K562 (cell line): ENCODE measurements at regions not wholly inside any gene's neighbourhood (a gene's known extent, or its start where the extent isn't known, plus 50 kb on each side); places are given as distances from the start of the nearest gene placed in this dataset.

Experiments
- ATAC-seq: fragments of 200-7000 bp; cut with Tn5 transposase; 3 replicates; pipeline ENCODE4 v1.9.1; 2020; ENCODE audit warnings: moderate library complexity
- BruUV-seq: library from RNA; stranded (reverse); fragments of 400-500 nt; replicated peaks from 2 replicates; lab custom pipeline; 2021; lab: Mats Ljungman, UMichigan
- CTCF ChIA-PET: fragments of 300-600 bp; formaldehyde crosslinking; extraction: SDS; loops from one replicate; lab custom pipeline; 2021; ENCODE audit warnings: low intra/inter-chr PET ratio; lab: Yijun Ruan, JAX
- POLR2A ChIA-PET: fragments of 300-600, 350-650 bp; sonication (Branson Sonifier 250); formaldehyde crosslinking; extraction: SDS; loops from one replicate; lab custom pipeline; 2021; ENCODE audit warnings: antibody characterized with exemption, inconsistent platforms; lab: Yijun Ruan, JAX
- DNase-seq, 4 experiments: peaks; one replicate each; pipeline versions ENCODE4 v3.0.0 to v3.0.0-alpha.2; 2011 to 2018; ENCODE audit warnings: low spot score in 3 of 4, mixed read lengths in 3 of 4; ENCODE audit errors: extremely low read depth in 1 of 4
- FAIRE-seq: peaks from 2 replicates; lab custom pipeline; 2011; peaks lifted over from hg19 to GRCh38; lab: Jason Lieb, UNC
- H2AFZ ChIP-seq: 2 replicates; pipeline ENCODE4 v1.6.0; 2011; ENCODE audit warnings: low read depth, low read length, control low read depth, inconsistent platforms
- H3K27ac ChIP-seq: fragments of 200-600 bp; 3 replicates; pipeline ENCODE4 v1.8.0; 2011; ENCODE audit warnings: low read depth, mild to moderate bottlenecking, control low read depth, inconsistent platforms, low read length, moderate library complexity, mixed read lengths; ENCODE audit errors: extremely low read depth
- H3K27me3 ChIP-seq, 2 experiments: fragments of 300-600 bp in 1 of 2; 2 replicates in 1 of 2; 3 replicates in 1 of 2; pipeline versions ENCODE4 v1.6.0 to v1.8.0; 2011; ENCODE audit warnings: inconsistent platforms in 2 of 2, low read length in 2 of 2, mild to moderate bottlenecking in 1 of 2, mixed read lengths in 1 of 2, moderate library complexity in 1 of 2; ENCODE audit not compliant: control insufficient read depth in 2 of 2, insufficient read depth in 2 of 2
- H3K36me3 ChIP-seq: fragments of 300-600 bp; 3 replicates; pipeline ENCODE4 v1.8.0; 2011; ENCODE audit warnings: mild to moderate bottlenecking, low read length, inconsistent platforms; ENCODE audit not compliant: control insufficient read depth, insufficient read depth
- H3K4me1 ChIP-seq, 2 experiments: fragments of 200-600 bp in 1 of 2; replicated peaks in 1 of 2; 2 replicates in 1 of 2; 3 replicates in 1 of 2; pipeline versions ENCODE4 v1.5.1 to v1.8.0; 2011; ENCODE audit warnings: inconsistent platforms in 2 of 2, low read length in 2 of 2, mild to moderate bottlenecking in 1 of 2, mixed read lengths in 1 of 2, moderate library complexity in 1 of 2; ENCODE audit not compliant: control insufficient read depth in 2 of 2, insufficient read depth in 2 of 2
- H3K4me2 ChIP-seq: 2 replicates; pipeline ENCODE4 v1.6.1; 2011; ENCODE audit warnings: low read length, control low read depth, inconsistent platforms, mixed read lengths; ENCODE audit not compliant: insufficient read depth
- H3K4me3 ChIP-seq: fragments of 200-600 bp; sonication (generic), shearing (Covaris generic); 2 replicates; pipeline ENCODE4 v1.5.1; 2016; ENCODE audit warnings: control low read depth, inconsistent platforms
- H3K79me2 ChIP-seq: fragments of 200-600 bp; 3 replicates; pipeline ENCODE4 v1.8.0; 2011; ENCODE audit warnings: low read length, inconsistent platforms; ENCODE audit not compliant: control insufficient read depth, insufficient read depth
- H3K9ac ChIP-seq, 2 experiments: 2 replicates each; pipeline versions ENCODE4 v1.6.0 to v1.6.1; 2011; ENCODE audit warnings: low read depth in 2 of 2, low read length in 2 of 2, control low read depth in 1 of 2, inconsistent platforms in 1 of 2, mild to moderate bottlenecking in 1 of 2, mixed read lengths in 1 of 2; ENCODE audit not compliant: insufficient read depth in 1 of 2
- H3K9me1 ChIP-seq: one replicate; pipeline ENCODE4 v1.6.0; 2011; ENCODE audit warnings: inconsistent platforms, mild to moderate bottlenecking, low read length, moderate library complexity; ENCODE audit not compliant: control insufficient read depth, insufficient read depth
- H3K9me3 ChIP-seq: replicated peaks from 2 replicates; pipeline ENCODE4 v1.5.1; 2011; ENCODE audit warnings: low read depth, low read length, inconsistent platforms; ENCODE audit not compliant: control insufficient read depth, insufficient read depth
- H4K20me1 ChIP-seq: replicated peaks from 2 replicates; pipeline ENCODE4 v1.6.1; 2011; ENCODE audit warnings: low read length, inconsistent platforms, mixed read lengths; ENCODE audit not compliant: control insufficient read depth, insufficient read depth
- CBFA2T3 ChIP-seq: fragments of 450-650 bp; IDR thresholded peaks from 2 replicates; pipeline ENCODE4 v1.6.1; 2017
- GTF2F1 ChIP-seq: IDR thresholded peaks from 2 replicates; pipeline ENCODE4 v1.6.1; 2011; ENCODE audit warnings: low read depth, low read length, improper control_type of control experiment
- KAT7 ChIP-seq: sonication (generic); formaldehyde crosslinking; IDR thresholded peaks from 2 replicates; pipeline ENCODE4 v1.8.0; 2022; ENCODE audit warnings: missing genetic modification reagents, mild to moderate bottlenecking, borderline replicate concordance
- RFX1 ChIP-seq: fragments of 450-650 bp; IDR thresholded peaks from 2 replicates; pipeline ENCODE4 v1.6.1; 2016; ENCODE audit warnings: mild to moderate bottlenecking, moderate library complexity
- TEAD2 ChIP-seq: fragments of 450-650 bp; IDR thresholded peaks from 2 replicates; pipeline ENCODE4 v1.6.1; 2016; ENCODE audit warnings: missing genetic modification characterization, control low read depth, missing compliant biosample characterization
- ZNF668 ChIP-seq: fragments of 250-450 bp; sonication (Bioruptor Pico); IDR thresholded peaks from 2 replicates; pipeline ENCODE4 v1.8.0; 2022; ENCODE audit warnings: mild to moderate bottlenecking, inconsistent platforms
- whole genome bisulfite sequencing: fragments of 100-300 bp; shearing (Covaris generic); methylation state at CpG from one replicate; pipeline ENCODE4 v1.1.6; 2016; ENCODE audit warnings: low coverage, mixed read lengths; ENCODE audit not compliant: insufficient coverage; ENCODE audit errors: missing lambda C conversion rate; 5-methylcytosine and 5-hydroxymethylcytosine counted together
- in situ Hi-C: fragments of 300-500 bp; cut with MboI; formaldehyde crosslinking; loops from 4 replicates; pipeline ENCODE4 v1.15.0; 2018; ENCODE audit warnings: inconsistent platforms, mixed read lengths
- intact Hi-C: fragments of 100-400 bp; cut with micrococcal nuclease; formaldehyde crosslinking; loops from 2 replicates; pipeline ENCODE4 v1.14.2; 2022
- TF ChIP-seq, protein P1 (sequence below): IDR thresholded peaks from 2 replicates; pipeline ENCODE4 v1.6.1; 2011; ENCODE audit warnings: borderline replicate concordance, low read depth, mild to moderate bottlenecking, moderate library complexity, low read length; ENCODE audit not compliant: insufficient read depth, poor library complexity, severe bottlenecking
- TF ChIP-seq, protein P2 (sequence below): sonication (generic); formaldehyde crosslinking; IDR thresholded peaks from 2 replicates; pipeline ENCODE4 v1.8.0; 2022; ENCODE audit warnings: missing genetic modification reagents, mild to moderate bottlenecking, borderline replicate concordance
- TF ChIP-seq, protein P3 (sequence below): fragments of 450-650 bp; IDR thresholded peaks from 2 replicates; pipeline ENCODE4 v1.6.1; 2018; ENCODE audit warnings: mild to moderate bottlenecking, low read depth; ENCODE audit not compliant: partially characterized antibody
- TF ChIP-seq, protein P4 (sequence below): fragments of 450-650 bp; IDR thresholded peaks from 2 replicates; pipeline ENCODE4 v1.7.0; 2016; ENCODE audit warnings: borderline replicate concordance
- TF ChIP-seq, protein P5 (sequence below): IDR thresholded peaks from 3 replicates; pipeline ENCODE4 v1.6.1; 2011; ENCODE audit warnings: borderline replicate concordance, mild to moderate bottlenecking, moderate library complexity; ENCODE audit not compliant: insufficient read length; ENCODE audit errors: extremely low read depth

DNA sequence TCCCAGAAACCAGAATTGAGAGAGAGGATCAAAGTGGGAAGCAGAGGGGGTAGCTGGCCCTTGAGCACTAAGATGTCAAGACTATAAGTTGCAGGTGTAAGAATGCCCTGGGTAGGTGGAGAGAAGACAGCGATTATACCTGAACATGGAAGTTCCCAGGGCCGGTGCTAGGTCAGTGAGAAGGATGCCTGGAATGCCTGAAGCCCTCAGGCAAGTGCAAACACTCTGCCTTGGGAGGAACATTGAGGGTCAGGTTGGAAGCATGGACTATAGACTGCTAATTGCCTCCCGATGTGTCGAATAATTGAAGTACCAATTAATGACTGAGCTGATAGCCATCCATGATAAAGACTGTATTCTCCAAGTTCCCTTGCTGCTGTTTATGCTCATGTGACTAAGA is 185.5 kb downstream of the DMRT2 start:
- H3K27ac ChIP-seq, result no peak overlapping the region
- DNase-seq, result no peak
- FAIRE-seq, result no peak
- H3K4me3 ChIP-seq, result no peak overlapping the region
- H3K79me2 ChIP-seq, result no peaks in the 10 kb centered on the region
- CTCF ChIA-PET, result no interaction called here
- in situ Hi-C loops, result no loop called here
- H2AFZ ChIP-seq, result no peak overlapping the region
- H3K36me3 ChIP-seq, result no peaks in the 10 kb centered on the region
- no peaks in the 10 kb centered on the region for H3K4me1 ChIP-seq
- H3K9me1 ChIP-seq, result no peaks in the 10 kb centered on the region
- no peaks in the 10 kb centered on the region for H4K20me1 ChIP-seq
- H3K4me2 ChIP-seq, result no peak overlapping the region
- no peaks in the 10 kb centered on the region for H3K27me3 ChIP-seq
- BruUV-seq, result no TSS peak
- H3K9me3 ChIP-seq, result no peaks in the 10 kb centered on the region
- no peak for ATAC-seq
- no peak overlapping the region for H3K9ac ChIP-seq
- intact Hi-C loops, result no loop called here
- POLR2A ChIA-PET, result no interaction called here
- WGBS, result 0% methylated on average over 4 of the region's 4 CpGs
- TF ChIP-seq CBFA2T3 (no peak), TEAD2 (tag) (no peak), RFX1 (no peak), ZNF668 (CRISPR knock-in tag) (no peak), GTF2F1 (no peak), KAT7 (CRISPR knock-in tag) (no peak)
- TF ChIP-seq, protein P1, sequence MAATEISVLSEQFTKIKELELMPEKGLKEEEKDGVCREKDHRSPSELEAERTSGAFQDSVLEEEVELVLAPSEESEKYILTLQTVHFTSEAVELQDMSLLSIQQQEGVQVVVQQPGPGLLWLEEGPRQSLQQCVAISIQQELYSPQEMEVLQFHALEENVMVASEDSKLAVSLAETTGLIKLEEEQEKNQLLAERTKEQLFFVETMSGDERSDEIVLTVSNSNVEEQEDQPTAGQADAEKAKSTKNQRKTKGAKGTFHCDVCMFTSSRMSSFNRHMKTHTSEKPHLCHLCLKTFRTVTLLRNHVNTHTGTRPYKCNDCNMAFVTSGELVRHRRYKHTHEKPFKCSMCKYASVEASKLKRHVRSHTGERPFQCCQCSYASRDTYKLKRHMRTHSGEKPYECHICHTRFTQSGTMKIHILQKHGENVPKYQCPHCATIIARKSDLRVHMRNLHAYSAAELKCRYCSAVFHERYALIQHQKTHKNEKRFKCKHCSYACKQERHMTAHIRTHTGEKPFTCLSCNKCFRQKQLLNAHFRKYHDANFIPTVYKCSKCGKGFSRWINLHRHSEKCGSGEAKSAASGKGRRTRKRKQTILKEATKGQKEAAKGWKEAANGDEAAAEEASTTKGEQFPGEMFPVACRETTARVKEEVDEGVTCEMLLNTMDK, result no peak
- TF ChIP-seq, protein P2, sequence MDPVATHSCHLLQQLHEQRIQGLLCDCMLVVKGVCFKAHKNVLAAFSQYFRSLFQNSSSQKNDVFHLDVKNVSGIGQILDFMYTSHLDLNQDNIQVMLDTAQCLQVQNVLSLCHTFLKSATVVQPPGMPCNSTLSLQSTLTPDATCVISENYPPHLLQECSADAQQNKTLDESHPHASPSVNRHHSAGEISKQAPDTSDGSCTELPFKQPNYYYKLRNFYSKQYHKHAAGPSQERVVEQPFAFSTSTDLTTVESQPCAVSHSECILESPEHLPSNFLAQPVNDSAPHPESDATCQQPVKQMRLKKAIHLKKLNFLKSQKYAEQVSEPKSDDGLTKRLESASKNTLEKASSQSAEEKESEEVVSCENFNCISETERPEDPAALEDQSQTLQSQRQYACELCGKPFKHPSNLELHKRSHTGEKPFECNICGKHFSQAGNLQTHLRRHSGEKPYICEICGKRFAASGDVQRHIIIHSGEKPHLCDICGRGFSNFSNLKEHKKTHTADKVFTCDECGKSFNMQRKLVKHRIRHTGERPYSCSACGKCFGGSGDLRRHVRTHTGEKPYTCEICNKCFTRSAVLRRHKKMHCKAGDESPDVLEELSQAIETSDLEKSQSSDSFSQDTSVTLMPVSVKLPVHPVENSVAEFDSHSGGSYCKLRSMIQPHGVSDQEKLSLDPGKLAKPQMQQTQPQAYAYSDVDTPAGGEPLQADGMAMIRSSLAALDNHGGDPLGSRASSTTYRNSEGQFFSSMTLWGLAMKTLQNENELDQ, result no peak
- TF ChIP-seq, protein P3, sequence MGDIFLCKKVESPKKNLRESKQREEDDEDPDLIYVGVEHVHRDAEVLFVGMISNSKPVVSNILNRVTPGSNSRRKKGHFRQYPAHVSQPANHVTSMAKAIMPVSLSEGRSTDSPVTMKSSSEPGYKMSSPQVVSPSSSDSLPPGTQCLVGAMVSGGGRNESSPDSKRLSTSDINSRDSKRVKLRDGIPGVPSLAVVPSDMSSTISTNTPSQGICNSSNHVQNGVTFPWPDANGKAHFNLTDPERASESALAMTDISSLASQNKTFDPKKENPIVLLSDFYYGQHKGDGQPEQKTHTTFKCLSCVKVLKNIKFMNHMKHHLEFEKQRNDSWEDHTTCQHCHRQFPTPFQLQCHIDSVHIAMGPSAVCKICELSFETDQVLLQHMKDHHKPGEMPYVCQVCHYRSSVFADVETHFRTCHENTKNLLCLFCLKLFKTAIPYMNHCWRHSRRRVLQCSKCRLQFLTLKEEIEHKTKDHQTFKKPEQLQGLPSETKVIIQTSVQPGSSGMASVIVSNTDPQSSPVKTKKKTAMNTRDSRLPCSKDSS, result no peak
- TF ChIP-seq, protein P4, sequence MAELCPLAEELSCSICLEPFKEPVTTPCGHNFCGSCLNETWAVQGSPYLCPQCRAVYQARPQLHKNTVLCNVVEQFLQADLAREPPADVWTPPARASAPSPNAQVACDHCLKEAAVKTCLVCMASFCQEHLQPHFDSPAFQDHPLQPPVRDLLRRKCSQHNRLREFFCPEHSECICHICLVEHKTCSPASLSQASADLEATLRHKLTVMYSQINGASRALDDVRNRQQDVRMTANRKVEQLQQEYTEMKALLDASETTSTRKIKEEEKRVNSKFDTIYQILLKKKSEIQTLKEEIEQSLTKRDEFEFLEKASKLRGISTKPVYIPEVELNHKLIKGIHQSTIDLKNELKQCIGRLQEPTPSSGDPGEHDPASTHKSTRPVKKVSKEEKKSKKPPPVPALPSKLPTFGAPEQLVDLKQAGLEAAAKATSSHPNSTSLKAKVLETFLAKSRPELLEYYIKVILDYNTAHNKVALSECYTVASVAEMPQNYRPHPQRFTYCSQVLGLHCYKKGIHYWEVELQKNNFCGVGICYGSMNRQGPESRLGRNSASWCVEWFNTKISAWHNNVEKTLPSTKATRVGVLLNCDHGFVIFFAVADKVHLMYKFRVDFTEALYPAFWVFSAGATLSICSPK, result no peak
- TF ChIP-seq, protein P5, sequence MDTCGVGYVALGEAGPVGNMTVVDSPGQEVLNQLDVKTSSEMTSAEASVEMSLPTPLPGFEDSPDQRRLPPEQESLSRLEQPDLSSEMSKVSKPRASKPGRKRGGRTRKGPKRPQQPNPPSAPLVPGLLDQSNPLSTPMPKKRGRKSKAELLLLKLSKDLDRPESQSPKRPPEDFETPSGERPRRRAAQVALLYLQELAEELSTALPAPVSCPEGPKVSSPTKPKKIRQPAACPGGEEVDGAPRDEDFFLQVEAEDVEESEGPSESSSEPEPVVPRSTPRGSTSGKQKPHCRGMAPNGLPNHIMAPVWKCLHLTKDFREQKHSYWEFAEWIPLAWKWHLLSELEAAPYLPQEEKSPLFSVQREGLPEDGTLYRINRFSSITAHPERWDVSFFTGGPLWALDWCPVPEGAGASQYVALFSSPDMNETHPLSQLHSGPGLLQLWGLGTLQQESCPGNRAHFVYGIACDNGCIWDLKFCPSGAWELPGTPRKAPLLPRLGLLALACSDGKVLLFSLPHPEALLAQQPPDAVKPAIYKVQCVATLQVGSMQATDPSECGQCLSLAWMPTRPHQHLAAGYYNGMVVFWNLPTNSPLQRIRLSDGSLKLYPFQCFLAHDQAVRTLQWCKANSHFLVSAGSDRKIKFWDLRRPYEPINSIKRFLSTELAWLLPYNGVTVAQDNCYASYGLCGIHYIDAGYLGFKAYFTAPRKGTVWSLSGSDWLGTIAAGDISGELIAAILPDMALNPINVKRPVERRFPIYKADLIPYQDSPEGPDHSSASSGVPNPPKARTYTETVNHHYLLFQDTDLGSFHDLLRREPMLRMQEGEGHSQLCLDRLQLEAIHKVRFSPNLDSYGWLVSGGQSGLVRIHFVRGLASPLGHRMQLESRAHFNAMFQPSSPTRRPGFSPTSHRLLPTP, result no peak
